Transverse colon (tissue), 4 donors: ENCODE measurements at regions not wholly inside any gene's neighbourhood (a gene's known extent, or its start where the extent isn't known, plus 50 kb on each side); places are given as distances from the start of the nearest gene placed in this dataset.
"Not testable (repeated sequence)": the region's sequence is repeated elsewhere in the genome, so short reads cannot be mapped to it uniquely, and the experiment has no call there.

ENCODE experiments used
- CTCF ChIP-seq, 5 experiments: fragments of 200-600 bp in 3 of 5; fragments of 450-650 bp in 2 of 5; sonication (generic) in 3 of 5; IDR thresholded peaks; 1 replicate in 2 of 5; 2 replicates in 3 of 5; pipeline ENCODE4 v1.5.1; 2016 to 2017; ENCODE audit warnings: antibody characterized with exemption in 5 of 5, inconsistent platforms in 3 of 5, mild to moderate bottlenecking in 2 of 5, moderate library complexity in 1 of 5
- EP300 ChIP-seq: sonication (generic); formaldehyde crosslinking; IDR thresholded peaks from one replicate; pipeline ENCODE4 v1.6.1; 2017; ENCODE audit warnings: antibody characterized with exemption, low read depth
- POLR2A ChIP-seq: fragments of 450-650 bp; IDR thresholded peaks from one replicate; pipeline ENCODE4 v1.6.1; 2016; ENCODE audit warnings: antibody characterized with exemption, mild to moderate bottlenecking, moderate library complexity
- POLR2AphosphoS5 ChIP-seq, 3 donors: sonication (generic); formaldehyde crosslinking; IDR thresholded peaks; one replicate each; pipeline ENCODE4 v1.6.1; 2016; ENCODE audit warnings: antibody characterized with exemption in 3 of 3

- TF ChIP-seq CTCF (IDR thresholded peaks at IDR 0.05); EP300; POLR2AphosphoS5 (IDR thresholded peaks at IDR 0.05); POLR2A: not testable (repeated sequence)
Observed at GRCh38 chr12:69049855-69050254, 116.9 kb upstream of the CPM start.
